ENCODE measurements at regions not wholly inside any gene's neighbourhood (a gene's known extent, or its start where the extent isn't known, plus 50 kb on each side); places are given as distances from the start of the nearest gene placed in this dataset.
"Not testable (repeated sequence)": the region's sequence is repeated elsewhere in the genome, so short reads cannot be mapped to it uniquely, and the experiment has no call there.

GRCh38 chr6:12635375-12635774 is 81.2 kb upstream of the PHACTR1 start:
- POLR2A ChIA-PET: no interaction called here
- H3K4me3 Mint-ChIP-seq: no peak overlapping the region
- CTCF ChIA-PET: no interaction called here

GRCh38 chr6:12635813-12636212 is 80.8 kb upstream of the PHACTR1 start:
- ATAC-seq: no peak
- H3K27ac Mint-ChIP-seq: no peak overlapping the region
- POLR2A ChIA-PET: no interaction called here
- H3K9me3 Mint-ChIP-seq: peaks cover 6% of the 10 kb centered on the region
- DNase-seq: no peak
- H3K4me1 Mint-ChIP-seq (ENCODE audit: low read depth): peaks cover 3% of the 10 kb centered on the region
- no peaks in the 10 kb centered on the region for H3K36me3 Mint-ChIP-seq (ENCODE audit: low read depth)
- intact Hi-C loops (cut with micrococcal nuclease): loop anchor here (5.0 kb wide), 1 partner anchor 256 kb away; no protein-coding TSS in a partner anchor
- TF ChIP-seq, protein P1, sequence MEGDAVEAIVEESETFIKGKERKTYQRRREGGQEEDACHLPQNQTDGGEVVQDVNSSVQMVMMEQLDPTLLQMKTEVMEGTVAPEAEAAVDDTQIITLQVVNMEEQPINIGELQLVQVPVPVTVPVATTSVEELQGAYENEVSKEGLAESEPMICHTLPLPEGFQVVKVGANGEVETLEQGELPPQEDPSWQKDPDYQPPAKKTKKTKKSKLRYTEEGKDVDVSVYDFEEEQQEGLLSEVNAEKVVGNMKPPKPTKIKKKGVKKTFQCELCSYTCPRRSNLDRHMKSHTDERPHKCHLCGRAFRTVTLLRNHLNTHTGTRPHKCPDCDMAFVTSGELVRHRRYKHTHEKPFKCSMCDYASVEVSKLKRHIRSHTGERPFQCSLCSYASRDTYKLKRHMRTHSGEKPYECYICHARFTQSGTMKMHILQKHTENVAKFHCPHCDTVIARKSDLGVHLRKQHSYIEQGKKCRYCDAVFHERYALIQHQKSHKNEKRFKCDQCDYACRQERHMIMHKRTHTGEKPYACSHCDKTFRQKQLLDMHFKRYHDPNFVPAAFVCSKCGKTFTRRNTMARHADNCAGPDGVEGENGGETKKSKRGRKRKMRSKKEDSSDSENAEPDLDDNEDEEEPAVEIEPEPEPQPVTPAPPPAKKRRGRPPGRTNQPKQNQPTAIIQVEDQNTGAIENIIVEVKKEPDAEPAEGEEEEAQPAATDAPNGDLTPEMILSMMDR (IDR thresholded peaks at IDR 0.05): no peak
- peaks cover 27% of the 10 kb centered on the region for H3K27me3 Mint-ChIP-seq
- H3K4me3 Mint-ChIP-seq: no peak overlapping the region
- CTCF ChIA-PET: no interaction called here

More at GRCh38 chr6:12635375-12635774, 81.2 kb upstream of the PHACTR1 start:
- no peak for DNase-seq
- TF ChIP-seq, protein P1 (IDR thresholded peaks at IDR 0.05): no peak
- no peak for ATAC-seq
- Mint-ChIP-seq H3K27ac (no peak overlapping the region), H3K9me3 (peaks cover 3% of the 10 kb centered on the region), H3K4me1 (ENCODE audit: low read depth) (peaks cover 3% of the 10 kb centered on the region), H3K27me3 (peaks cover 27% of the 10 kb centered on the region), H3K36me3 (ENCODE audit: low read depth) (no peaks in the 10 kb centered on the region)
- intact Hi-C loops (cut with micrococcal nuclease): loop anchor here (5.0 kb wide), 1 partner anchor 257 kb away; no protein-coding TSS in a partner anchor

DNA sequence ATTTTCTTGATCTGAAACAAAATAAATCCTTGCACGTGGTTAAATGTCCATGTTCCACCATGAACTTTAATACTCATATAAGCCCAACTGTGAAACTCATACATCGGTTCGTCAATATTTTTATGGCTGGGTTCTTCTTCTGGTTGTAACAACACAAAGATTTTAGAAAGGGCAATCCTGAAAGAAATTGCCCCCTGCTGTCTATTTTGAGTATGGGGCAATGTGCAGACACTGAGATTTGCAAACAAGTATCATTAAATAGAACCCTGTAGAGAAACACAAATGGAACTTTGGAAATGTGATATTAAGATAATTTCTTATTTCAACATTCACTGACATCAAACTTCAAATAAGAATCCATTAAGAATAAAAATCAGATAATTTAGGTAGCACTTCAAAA is 80.2 kb upstream of the PHACTR1 start:
- H3K27me3 Mint-ChIP-seq: peaks cover 27% of the 10 kb centered on the region
- POLR2A ChIA-PET: no interaction called here
- intact Hi-C loops (cut with micrococcal nuclease): loop anchor here (5.0 kb wide), 1 partner anchor 256 kb away; no protein-coding TSS in a partner anchor
- TF ChIP-seq, protein P1 (IDR thresholded peaks at IDR 0.05): no peak
- CTCF ChIA-PET: interaction anchor here (1.3 kb wide), 1 partner anchor 275 kb away, joined by 3 read pairs; no protein-coding TSS in a partner anchor
- no peak for ATAC-seq
- H3K9me3 Mint-ChIP-seq: peaks cover 6% of the 10 kb centered on the region
- H3K27ac Mint-ChIP-seq: no peak overlapping the region
- DNase-seq: no peak
- peaks cover 3% of the 10 kb centered on the region for H3K4me1 Mint-ChIP-seq (ENCODE audit: low read depth)
- no peak overlapping the region for H3K4me3 Mint-ChIP-seq
- H3K36me3 Mint-ChIP-seq (ENCODE audit: low read depth): no peaks in the 10 kb centered on the region

- CTCF ChIA-PET: interaction anchor here (0.6 to 2.2 kb wide), 8 partner anchors 9 to 691 kb away, joined by 3 to 16 read pairs (median 3); no protein-coding TSS in a partner anchor
- Mint-ChIP-seq H3K9me3 (peaks cover 6% of the 10 kb centered on the region), H3K36me3 (ENCODE audit: low read depth) (no peaks in the 10 kb centered on the region), H3K27ac (no peak overlapping the region), H3K4me3 (no peak overlapping the region), H3K27me3 (peaks cover 28% of the 10 kb centered on the region), H3K4me1 (ENCODE audit: low read depth) (peaks cover 3% of the 10 kb centered on the region)
- peak; percentile 78 for ATAC-seq
- DNase-seq: peak; percentile 70
- POLR2A ChIA-PET: no interaction called here
- TF ChIP-seq, protein P1 (IDR thresholded peaks at IDR 0.05): peak; percentile 76
- intact Hi-C loops (cut with micrococcal nuclease): loop anchor here (5.0 kb wide), 1 partner anchor 254 kb away; no protein-coding TSS in a partner anchor
These were observed 78.5 kb upstream of the PHACTR1 start for GRCh38 chr6:12637960-12638641.

DNA sequence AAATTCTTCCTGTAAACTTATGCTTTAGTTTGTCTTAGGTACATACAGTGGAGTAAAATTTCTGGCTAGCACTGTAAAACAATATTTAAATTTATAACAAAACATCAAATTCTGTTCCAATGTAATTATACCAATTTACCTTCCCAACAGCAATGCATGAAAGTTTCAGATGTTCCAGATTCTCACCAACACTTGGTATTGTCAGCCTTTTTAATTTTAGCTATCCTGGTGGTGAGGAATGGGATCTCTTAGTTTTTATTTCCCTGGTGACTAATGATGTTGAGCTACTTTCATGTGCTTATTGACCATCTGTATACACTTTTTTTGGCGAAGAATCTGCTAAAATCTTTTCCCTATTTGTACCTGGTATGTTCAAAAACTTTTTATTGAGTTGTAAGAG is 76.1 kb upstream of the PHACTR1 start:
- DNase-seq (no peak), ATAC-seq (no peak)
- intact Hi-C loops (cut with micrococcal nuclease): no loop called here
- ChIA-PET POLR2A (interaction anchor here (0.6 kb wide), 1 partner anchor 123 kb away, joined by 3 read pairs; no protein-coding TSS in a partner anchor), CTCF (no interaction called here)
- H3K36me3 Mint-ChIP-seq (ENCODE audit: low read depth): no peaks in the 10 kb centered on the region
- H3K27ac Mint-ChIP-seq: no peak overlapping the region
- H3K4me3 Mint-ChIP-seq: no peak overlapping the region
- peaks cover 5% of the 10 kb centered on the region for H3K9me3 Mint-ChIP-seq
- TF ChIP-seq, protein P1 (IDR thresholded peaks at IDR 0.05): no peak
- H3K4me1 Mint-ChIP-seq (ENCODE audit: low read depth): peaks cover 3% of the 10 kb centered on the region
- H3K27me3 Mint-ChIP-seq: peaks cover 12% of the 10 kb centered on the region

DNA sequence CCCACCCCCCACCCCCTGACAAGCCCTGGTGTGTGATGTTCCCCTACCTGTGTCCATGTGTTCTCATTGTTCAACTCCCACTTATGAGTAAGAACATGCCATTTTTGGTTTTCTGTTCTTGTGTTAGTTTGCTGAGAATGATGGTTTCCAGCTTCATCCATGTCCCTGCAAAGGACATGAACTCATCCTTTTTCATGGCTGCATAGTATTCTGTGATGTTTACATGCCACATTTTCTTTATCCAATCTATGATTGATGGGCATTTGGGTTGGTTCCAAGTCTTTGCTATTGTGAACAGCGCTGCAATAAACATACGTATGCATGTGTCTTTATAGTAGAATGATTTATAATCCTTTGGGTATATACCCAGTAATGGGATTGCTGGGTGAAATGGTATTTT is 74.8 kb upstream of the PHACTR1 start:
- CTCF ChIA-PET; POLR2A ChIA-PET; intact Hi-C loops (cut with micrococcal nuclease); H3K9me3 Mint-ChIP-seq; H3K4me3 Mint-ChIP-seq; H3K27ac Mint-ChIP-seq; H3K36me3 Mint-ChIP-seq (ENCODE audit: low read depth); ATAC-seq; H3K27me3 Mint-ChIP-seq; H3K4me1 Mint-ChIP-seq (ENCODE audit: low read depth); DNase-seq: not testable (repeated sequence)

Measured in activated CD8-positive, alpha-beta T cell treated with anti-CD3 and anti-CD28 coated beads for 36 hours (primary cell).